HG03196 (cell line): ENCODE measurements at regions not wholly inside any gene's neighbourhood (a gene's known extent, or its start where the extent isn't known, plus 50 kb on each side); places are given as distances from the start of the nearest gene placed in this dataset.

ENCODE experiments used
- ATAC-seq: cut with Tn5 transposase; IDR thresholded peaks from one replicate; pipeline ENCODE4 v1.9.1; 2021; ENCODE audit not compliant: unreplicated experiment

GRCh38 chr2:128435576-128436478 lies 117.2 kb upstream of the HS6ST1 start:
- ATAC-seq: no peak

GRCh38 chr2:128436479-128437203 lies 118.0 kb upstream of the HS6ST1 start:
- no peak for ATAC-seq

- ATAC-seq: no peak
Observed at GRCh38 chr2:128437204-128437565, 118.5 kb upstream of the HS6ST1 start.

GRCh38 chr2:128438091-128438490 lies 119.4 kb upstream of the HS6ST1 start:
- ATAC-seq: no peak

GRCh38 chr2:128438586-128438985 lies 119.9 kb upstream of the HS6ST1 start:
- no peak for ATAC-seq

- no peak for ATAC-seq
Observed at GRCh38 chr2:128439031-128439790, 120.5 kb upstream of the HS6ST1 start.

GRCh38 chr2:128439791-128440665 lies 121.4 kb upstream of the HS6ST1 start:
- no peak for ATAC-seq

GRCh38 chr2:128440666-128441340 lies 122.1 kb upstream of the HS6ST1 start:
- ATAC-seq: no peak

- no peak for ATAC-seq
Observed at GRCh38 chr2:128441341-128442052, 122.8 kb upstream of the HS6ST1 start.

- ATAC-seq: no peak
Observed at GRCh38 chr2:128442053-128442751, 123.5 kb upstream of the HS6ST1 start.

GRCh38 chr2:128442891-128443302 lies 124.2 kb upstream of the HS6ST1 start:
- ATAC-seq: no peak

- no peak for ATAC-seq
Observed at GRCh38 chr2:128444121-128444771, 125.6 kb upstream of the HS6ST1 start.

- ATAC-seq: no peak
Observed at GRCh38 chr2:128444816-128445522, 126.3 kb upstream of the HS6ST1 start.

GRCh38 chr2:128445523-128445900 lies 126.8 kb upstream of the HS6ST1 start:
- no peak for ATAC-seq

- no peak for ATAC-seq
Observed at GRCh38 chr2:128446049-128446873, 127.6 kb upstream of the HS6ST1 start.

- ATAC-seq: no peak
Observed at GRCh38 chr2:128446874-128447537, 128.3 kb upstream of the HS6ST1 start.
